GM06990 (cell line): ENCODE measurements at regions not wholly inside any gene's neighbourhood (a gene's known extent, or its start where the extent isn't known, plus 50 kb on each side); places are given as distances from the start of the nearest gene placed in this dataset.

ENCODE experiments used
- DNase-seq: peaks from one replicate; pipeline ENCODE4 v3.0.0-alpha.2; 2011; ENCODE audit not compliant: insufficient read length; ENCODE audit errors: extremely low read depth
- H3K27me3 ChIP-seq: replicated peaks from 2 replicates; pipeline ENCODE4 v1.6.0; 2011; ENCODE audit warnings: low read length; ENCODE audit not compliant: control insufficient read depth, insufficient read depth
- H3K36me3 ChIP-seq: 2 replicates; pipeline ENCODE4 v1.5.1; 2011; ENCODE audit warnings: low read length; ENCODE audit not compliant: control insufficient read depth, insufficient read depth
- H3K4me3 ChIP-seq: replicated peaks from 2 replicates; pipeline ENCODE4 v1.5.1; 2011; ENCODE audit warnings: low read depth, mild to moderate bottlenecking, control low read depth, low read length
- CTCF ChIP-seq: IDR thresholded peaks from 2 replicates; pipeline ENCODE4 v1.5.1; 2011; ENCODE audit warnings: low read length, control low read depth, mild to moderate bottlenecking, inconsistent platforms; ENCODE audit not compliant: insufficient read depth, poor library complexity, severe bottlenecking

- DNase-seq = no peak
- no peak for TF ChIP-seq CTCF
- no peaks in the 10 kb centered on the region for H3K36me3 ChIP-seq
- H3K27me3 ChIP-seq = peaks cover 2% of the 10 kb centered on the region; the same call in 1 of the 2 replicates
- no peak overlapping the region for H3K4me3 ChIP-seq
Observed at GRCh38 chr11:70716986-70717775, 318.9 kb downstream of the CTTN start.

- no peak for TF ChIP-seq CTCF
- peaks cover 2% of the 10 kb centered on the region; the same call in 1 of the 2 replicates for H3K27me3 ChIP-seq
- DNase-seq = no peak
- H3K36me3 ChIP-seq = no peaks in the 10 kb centered on the region
- H3K4me3 ChIP-seq = no peak overlapping the region
Observed at GRCh38 chr11:70717936-70718595, 319.7 kb downstream of the CTTN start.

GRCh38 chr11:70719516-70719915 lies 321.2 kb downstream of the CTTN start:
- no peak for DNase-seq
- no peak for TF ChIP-seq CTCF
- H3K27me3 ChIP-seq = peaks cover 2% of the 10 kb centered on the region; the same call in 1 of the 2 replicates
- no peak overlapping the region for H3K4me3 ChIP-seq
- no peaks in the 10 kb centered on the region for H3K36me3 ChIP-seq

GRCh38 chr11:70720281-70720680 lies 322.0 kb downstream of the CTTN start:
- Histone ChIP-seq H3K36me3 (no peaks in the 10 kb centered on the region), H3K27me3 (peaks cover 2% of the 10 kb centered on the region; the same call in 1 of the 2 replicates), H3K4me3 (no peak overlapping the region)
- no peak for DNase-seq
- no peak for TF ChIP-seq CTCF

- Histone ChIP-seq H3K4me3 (no peak overlapping the region), H3K36me3 (no peaks in the 10 kb centered on the region), H3K27me3 (peaks cover 2% of the 10 kb centered on the region)
- no peak for TF ChIP-seq CTCF
- no peak for DNase-seq
Observed at GRCh38 chr11:70721006-70721405, 322.7 kb downstream of the CTTN start.
